Subcutaneous abdominal adipose tissue (tissue), 5 donors: ENCODE measurements at regions not wholly inside any gene's neighbourhood (a gene's known extent, or its start where the extent isn't known, plus 50 kb on each side); places are given as distances from the start of the nearest gene placed in this dataset.

ENCODE experiments used
- H3K27ac ChIP-seq: one replicate; pipeline ENCODE4 v1.7.0; 2013; ENCODE audit warnings: low read depth, mild to moderate bottlenecking, inconsistent platforms, low read length, moderate library complexity
- H3K27me3 ChIP-seq, 5 donors: one replicate each; pipeline ENCODE4 v1.7.0; 2013; ENCODE audit warnings: low read length in 5 of 5, inconsistent platforms in 1 of 5; ENCODE audit not compliant: control insufficient read depth in 5 of 5, insufficient read depth in 4 of 5
- H3K36me3 ChIP-seq, 5 donors: one replicate each; pipeline ENCODE4 v1.7.0; 2013; ENCODE audit warnings: low read length in 5 of 5; ENCODE audit not compliant: control insufficient read depth in 5 of 5, insufficient read depth in 5 of 5
- H3K4me1 ChIP-seq, 5 donors: one replicate each; pipeline ENCODE4 v1.7.0; 2013; ENCODE audit warnings: low read length in 5 of 5, mild to moderate bottlenecking in 3 of 5, moderate library complexity in 1 of 5; ENCODE audit not compliant: control insufficient read depth in 5 of 5, insufficient read depth in 5 of 5
- H3K4me3 ChIP-seq, 5 donors: one replicate each; pipeline ENCODE4 v1.7.0; 2013; ENCODE audit warnings: low read length in 5 of 5, low read depth in 1 of 5
- H3K9ac ChIP-seq, 5 donors: one replicate each; pipeline ENCODE4 v1.7.0; 2013; ENCODE audit warnings: low read length in 5 of 5, mild to moderate bottlenecking in 4 of 5, moderate library complexity in 3 of 5
- H3K9me3 ChIP-seq, 5 donors: one replicate each; pipeline ENCODE4 v1.7.0; 2013; ENCODE audit warnings: low read length in 5 of 5; ENCODE audit not compliant: control insufficient read depth in 5 of 5
- donor health status: healthy.
- donor health status: healthy.
- donor health status: healthy.
- donor health status: healthy.
- donor health status: healthy.

DNA sequence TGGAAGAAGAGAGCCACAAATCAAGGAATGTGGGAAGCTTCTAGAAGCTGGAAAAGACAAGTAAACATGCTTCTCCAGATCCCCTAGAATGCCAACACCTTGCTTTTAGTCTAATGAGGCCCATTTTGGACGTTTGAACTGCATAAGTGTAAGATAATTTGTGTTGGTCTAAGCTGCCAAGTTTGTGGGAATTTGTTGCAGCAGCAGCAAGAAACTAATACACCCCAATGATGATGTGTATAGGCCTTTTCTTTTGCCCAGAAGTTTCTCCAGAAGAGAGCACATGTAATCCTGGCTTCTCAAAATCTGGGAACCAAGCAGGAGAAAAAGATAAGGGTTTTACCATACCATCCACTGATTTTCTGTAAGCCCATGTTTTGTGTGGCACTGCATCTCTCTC lies 96.1 kb upstream of the DPT start:
- H3K36me3 ChIP-seq: no peaks in the 10 kb centered on the region
- no peak overlapping the region for H3K27ac ChIP-seq
- no peaks in the 10 kb centered on the region for H3K9me3 ChIP-seq
- no peak overlapping the region for H3K4me3 ChIP-seq
- H3K27me3 ChIP-seq: no peaks in the 10 kb centered on the region
- H3K9ac ChIP-seq: no peak overlapping the region
- H3K4me1 ChIP-seq: peaks cover 0 to 7% (median 0%) of the 10 kb centered on the region in 5 donors

DNA sequence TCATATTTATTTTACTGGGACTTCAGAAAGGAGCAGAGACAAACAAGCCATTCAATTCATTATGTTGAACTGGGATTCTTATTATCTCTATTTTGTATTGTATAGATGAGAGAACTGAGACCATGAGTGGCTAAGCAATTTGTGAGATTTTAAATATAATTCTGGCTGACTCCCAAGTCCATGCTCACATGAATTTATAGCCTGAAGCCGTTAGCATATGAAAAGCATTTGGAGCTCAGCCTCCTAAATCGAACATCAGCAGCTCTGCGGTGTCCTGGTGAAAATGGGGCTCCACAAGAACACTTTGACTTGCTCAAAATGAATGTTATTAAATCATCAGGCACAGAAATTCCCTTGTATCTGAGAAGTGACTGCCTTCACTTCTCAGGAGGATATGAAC lies 96.8 kb upstream of the DPT start:
- no peaks in the 10 kb centered on the region for H3K9me3 ChIP-seq
- H3K27me3 ChIP-seq: no peaks in the 10 kb centered on the region
- H3K27ac ChIP-seq: no peak overlapping the region
- no peaks in the 10 kb centered on the region for H3K36me3 ChIP-seq
- peaks cover 0 to 7% (median 0%) of the 10 kb centered on the region in 5 donors for H3K4me1 ChIP-seq
- H3K4me3 ChIP-seq: no peak overlapping the region
- H3K9ac ChIP-seq: no peak overlapping the region

DNA sequence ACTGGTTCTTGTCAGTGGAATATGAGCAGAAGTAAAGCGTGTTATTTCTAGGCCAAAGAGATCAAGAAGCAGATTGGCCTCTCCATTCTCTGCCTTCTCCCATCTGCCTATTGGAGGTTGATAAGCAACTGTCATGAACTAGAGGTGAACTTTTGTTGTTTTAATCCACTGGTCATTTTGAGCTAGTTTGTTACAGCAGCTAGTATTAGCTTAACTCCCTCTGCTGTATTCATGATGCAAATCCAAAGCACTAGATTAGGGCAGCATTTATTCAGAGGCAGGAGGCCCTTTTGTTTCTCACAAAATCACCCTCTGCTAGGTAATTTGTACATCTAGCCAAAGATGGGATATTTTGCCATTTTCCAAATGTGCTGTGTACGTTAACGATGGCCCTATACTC lies 97.3 kb upstream of the DPT start:
- H3K4me3 ChIP-seq: no peak overlapping the region
- H3K9ac ChIP-seq: no peak overlapping the region
- no peaks in the 10 kb centered on the region for H3K36me3 ChIP-seq
- H3K27me3 ChIP-seq: no peaks in the 10 kb centered on the region
- H3K4me1 ChIP-seq: peaks cover 0 to 7% (median 0%) of the 10 kb centered on the region in 5 donors
- H3K9me3 ChIP-seq: no peaks in the 10 kb centered on the region
- H3K27ac ChIP-seq: no peak overlapping the region

DNA sequence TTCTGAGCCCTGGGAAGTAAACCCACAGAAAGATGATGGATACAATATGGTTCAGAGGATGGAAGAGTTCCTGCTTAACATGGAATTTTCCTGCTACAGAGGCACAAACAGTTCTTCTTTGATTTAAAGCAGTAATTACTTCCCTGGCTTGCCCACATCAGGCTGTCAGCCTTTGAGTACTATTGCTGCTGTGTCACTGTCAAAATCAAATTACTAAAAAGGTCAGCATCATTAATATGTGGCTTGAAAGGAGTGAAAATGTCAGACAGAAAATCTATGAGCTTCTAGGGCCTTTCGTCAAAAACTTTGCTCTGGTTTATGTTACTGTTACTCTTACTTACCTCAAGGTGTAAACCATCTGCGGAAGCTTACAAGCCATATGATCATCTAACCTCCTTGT lies 98.6 kb upstream of the DPT start:
- Histone ChIP-seq H3K9ac (no peak overlapping the region), H3K27ac (no peak overlapping the region), H3K27me3 (no peaks in the 10 kb centered on the region)

DNA sequence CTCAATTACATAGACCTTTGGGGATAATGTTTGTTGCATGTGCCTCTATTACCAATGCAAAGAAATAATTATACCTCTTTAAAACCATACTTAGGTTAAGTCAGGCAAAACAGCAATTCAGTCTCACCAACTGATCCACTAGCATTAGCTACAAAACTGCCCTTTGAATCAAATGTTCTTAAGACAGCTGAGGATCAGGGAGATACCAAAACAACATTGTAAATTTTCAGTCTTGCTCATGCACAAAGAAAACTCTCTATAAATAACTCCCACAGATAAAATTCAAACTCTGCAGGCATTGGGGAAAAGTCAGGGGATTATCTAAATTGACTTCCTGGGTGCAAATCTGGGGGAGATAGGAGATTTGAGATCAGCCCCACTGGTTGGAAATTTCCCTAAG lies 100.9 kb upstream of the DPT start:
- Histone ChIP-seq H3K4me3 (no peak overlapping the region), H3K4me1 (peaks cover 3 to 11% (median 7%) of the 10 kb centered on the region in 5 donors), H3K9me3 (no peaks in the 10 kb centered on the region), H3K36me3 (no peaks in the 10 kb centered on the region), H3K27ac (no peak overlapping the region), H3K27me3 (no peaks in the 10 kb centered on the region), H3K9ac (no peak overlapping the region)

More for the DNA sequence above, 98.6 kb upstream of the DPT start:
- Histone ChIP-seq H3K9me3 (no peaks in the 10 kb centered on the region), H3K4me3 (no peak overlapping the region), H3K36me3 (no peaks in the 10 kb centered on the region), H3K4me1 (peaks cover 0 to 7% (median 1%) of the 10 kb centered on the region in 5 donors)

DNA sequence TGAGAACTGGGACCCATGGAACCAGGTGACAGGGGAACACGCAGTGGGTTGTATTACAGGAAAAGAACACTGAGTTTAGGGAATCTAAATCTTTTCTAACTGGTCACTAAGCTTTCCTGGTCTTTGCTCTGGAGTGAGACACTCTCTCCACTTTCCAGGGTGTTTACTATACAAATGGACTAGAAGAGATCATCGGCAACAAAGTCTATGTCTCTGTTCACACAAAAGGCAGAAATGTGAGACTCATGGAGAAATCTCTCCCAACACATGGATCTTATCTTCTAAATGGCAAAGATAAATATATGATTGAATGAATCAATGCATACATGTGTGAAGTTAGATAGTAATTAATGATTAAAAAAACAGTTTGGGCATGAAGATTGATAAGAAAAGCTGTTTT lies 101.6 kb upstream of the DPT start:
- no peak overlapping the region for H3K27ac ChIP-seq
- no peaks in the 10 kb centered on the region for H3K27me3 ChIP-seq
- no peaks in the 10 kb centered on the region for H3K9me3 ChIP-seq
- H3K36me3 ChIP-seq: no peaks in the 10 kb centered on the region
- no peak overlapping the region for H3K9ac ChIP-seq
- no peak overlapping the region for H3K4me3 ChIP-seq
- H3K4me1 ChIP-seq: peaks cover 3 to 11% (median 7%) of the 10 kb centered on the region in 5 donors

DNA sequence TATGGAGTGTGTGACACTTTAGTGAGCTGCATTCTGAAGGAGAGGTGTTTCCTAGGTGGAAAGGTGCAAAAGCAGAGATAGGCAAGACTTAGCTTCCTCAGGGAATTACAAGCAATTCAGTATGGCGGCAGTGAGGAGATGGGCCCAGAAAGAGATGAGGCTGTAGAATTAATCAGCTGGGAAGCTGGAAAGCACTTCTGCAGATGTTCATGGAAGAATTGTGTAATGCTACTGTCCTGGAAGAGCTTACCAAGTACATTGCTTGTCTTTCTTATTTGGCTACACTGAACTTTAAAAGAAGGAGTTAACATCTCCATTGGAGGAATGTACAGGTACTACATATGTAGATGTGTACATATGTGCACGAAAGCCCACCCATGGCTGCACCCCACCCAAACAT lies 103.7 kb upstream of the DPT start:
- no peak overlapping the region for H3K9ac ChIP-seq
- no peak overlapping the region for H3K4me3 ChIP-seq
- H3K27ac ChIP-seq: no peak overlapping the region
- H3K36me3 ChIP-seq: no peaks in the 10 kb centered on the region
- H3K27me3 ChIP-seq: no peaks in the 10 kb centered on the region
- H3K9me3 ChIP-seq: no peaks in the 10 kb centered on the region
- H3K4me1 ChIP-seq: peaks cover 0 to 11% (median 3%) of the 10 kb centered on the region in 5 donors

DNA sequence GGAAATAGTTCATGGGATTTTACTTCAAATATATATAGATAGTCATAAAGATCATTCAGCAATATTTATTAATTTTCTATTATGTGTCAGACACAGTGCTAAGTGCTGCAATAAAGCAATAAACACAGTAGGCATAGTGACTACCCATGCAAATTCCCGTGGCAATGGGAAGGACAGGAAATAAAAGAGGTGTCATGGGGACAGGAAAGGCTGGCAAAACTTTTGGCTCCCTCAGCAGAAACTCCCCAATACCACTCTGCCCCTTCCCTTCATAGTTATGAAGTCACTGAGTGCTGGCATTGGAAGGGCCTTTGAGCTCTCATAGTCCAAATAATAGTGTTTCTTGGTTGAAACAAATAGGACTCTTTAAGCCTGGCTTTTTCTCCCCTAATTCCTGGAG lies 104.4 kb upstream of the DPT start:
- H3K9ac ChIP-seq: no peak overlapping the region
- no peaks in the 10 kb centered on the region for H3K27me3 ChIP-seq
- no peak overlapping the region for H3K4me3 ChIP-seq
- no peaks in the 10 kb centered on the region for H3K36me3 ChIP-seq
- H3K4me1 ChIP-seq: peaks cover 0 to 11% (median 3%) of the 10 kb centered on the region in 5 donors
- H3K27ac ChIP-seq: no peak overlapping the region
- no peaks in the 10 kb centered on the region for H3K9me3 ChIP-seq

DNA sequence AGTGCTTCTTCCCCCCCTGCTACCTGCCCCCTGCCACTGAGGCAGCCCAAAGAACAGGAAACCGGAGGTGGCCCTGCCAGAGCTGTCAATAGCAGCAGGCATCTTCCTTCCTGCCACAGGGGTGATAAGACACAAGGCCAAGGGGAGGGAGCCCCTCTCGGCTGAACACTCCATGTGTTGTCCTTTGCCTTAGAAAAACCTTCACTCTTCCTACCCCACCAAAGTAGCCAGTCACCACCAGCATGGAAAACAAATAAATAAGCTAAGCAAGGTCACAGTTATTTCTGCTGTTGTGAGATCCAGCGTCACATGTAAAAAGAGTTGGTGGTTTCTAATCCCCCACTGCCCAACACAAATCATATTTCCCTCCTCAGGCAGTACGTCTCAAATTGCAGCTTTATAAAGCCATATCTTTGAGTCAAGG lies 104.8 kb upstream of the DPT start:
- no peaks in the 10 kb centered on the region for H3K27me3 ChIP-seq
- no peaks in the 10 kb centered on the region for H3K36me3 ChIP-seq
- H3K9me3 ChIP-seq: no peaks in the 10 kb centered on the region
- H3K27ac ChIP-seq: no peak overlapping the region
- no peak overlapping the region for H3K9ac ChIP-seq
- H3K4me3 ChIP-seq: no peak overlapping the region
- H3K4me1 ChIP-seq: peaks cover 0 to 11% (median 3%) of the 10 kb centered on the region in 5 donors

DNA sequence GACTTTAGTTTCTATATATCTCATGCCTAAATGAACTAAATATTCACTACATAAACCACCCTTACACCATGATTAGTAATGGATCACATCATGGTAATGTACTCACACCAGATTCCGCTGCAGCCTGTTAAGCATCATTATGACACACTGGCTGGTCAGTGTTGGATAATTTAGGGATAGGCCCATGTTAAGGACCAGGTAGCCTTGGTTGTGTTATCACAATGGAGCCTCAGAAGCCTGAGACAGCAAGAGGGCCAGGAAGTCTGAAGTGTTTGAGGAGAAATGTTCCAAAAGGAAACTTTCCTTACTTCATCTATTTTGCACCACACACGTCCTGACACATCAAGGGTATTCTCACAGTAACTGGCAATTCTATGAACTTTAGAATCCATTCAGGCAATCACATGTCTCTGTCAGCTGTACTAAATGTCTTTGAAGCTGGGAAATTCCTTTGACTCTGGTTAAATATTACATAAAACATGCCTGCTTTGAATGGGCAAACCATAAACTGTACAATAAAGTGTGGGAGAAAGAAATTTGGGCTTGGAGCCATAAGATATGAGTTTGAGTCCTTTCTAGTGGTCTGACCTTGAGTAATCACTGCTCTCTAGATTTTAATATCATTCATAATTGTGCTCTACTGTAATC lies 105.3 kb upstream of the DPT start:
- H3K9me3 ChIP-seq: no peaks in the 10 kb centered on the region
- H3K27ac ChIP-seq: no peak overlapping the region
- no peak overlapping the region for H3K4me3 ChIP-seq
- H3K36me3 ChIP-seq: no peaks in the 10 kb centered on the region
- H3K27me3 ChIP-seq: no peaks in the 10 kb centered on the region
- H3K4me1 ChIP-seq: peaks cover 0 to 11% (median 3%) of the 10 kb centered on the region in 5 donors
- no peak overlapping the region for H3K9ac ChIP-seq
